Osteoblast (primary cell): ENCODE measurements at regions not wholly inside any gene's neighbourhood (a gene's known extent, or its start where the extent isn't known, plus 50 kb on each side); places are given as distances from the start of the nearest gene placed in this dataset.

Experiments
- DNase-seq: peaks from one replicate; pipeline ENCODE4 v3.0.0; 2011; ENCODE audit warnings: low spot score, mixed read lengths; ENCODE audit not compliant: insufficient read length; ENCODE audit errors: missing footprints
- H2AFZ ChIP-seq: 2 replicates; pipeline ENCODE4 v1.6.0; 2011; ENCODE audit warnings: mild to moderate bottlenecking, low read length
- H3K27ac ChIP-seq: 2 replicates; pipeline ENCODE4 v1.5.1; 2011; ENCODE audit warnings: mild to moderate bottlenecking, low read depth, low read length, moderate library complexity
- H3K27me3 ChIP-seq: 2 replicates; pipeline ENCODE4 v1.6.0; 2012; ENCODE audit warnings: mild to moderate bottlenecking, control low read depth, inconsistent platforms, low read length, moderate library complexity; ENCODE audit not compliant: insufficient read depth
- H3K36me3 ChIP-seq: 2 replicates; pipeline ENCODE4 v1.5.1; 2011; ENCODE audit warnings: mild to moderate bottlenecking, low read length, control low read depth, moderate library complexity; ENCODE audit not compliant: insufficient read depth
- H3K4me1 ChIP-seq: 2 replicates; pipeline ENCODE4 v1.5.1; 2011; ENCODE audit warnings: mild to moderate bottlenecking, low read length, control low read depth, moderate library complexity; ENCODE audit not compliant: insufficient read depth
- H3K4me2 ChIP-seq: 2 replicates; pipeline ENCODE4 v1.6.0; 2011; ENCODE audit warnings: mild to moderate bottlenecking, low read length; ENCODE audit not compliant: insufficient read depth
- H3K4me3 ChIP-seq: fragments of 200-600 bp; sonication (generic); 3 replicates; pipeline ENCODE4 v1.5.1; 2012; ENCODE audit warnings: mild to moderate bottlenecking, low read length, inconsistent platforms; ENCODE audit not compliant: insufficient read depth
- H3K79me2 ChIP-seq: 2 replicates; pipeline ENCODE4 v1.6.0; 2012; ENCODE audit warnings: mild to moderate bottlenecking, low read length, control low read depth, inconsistent platforms; ENCODE audit not compliant: insufficient read depth
- H3K9me3 ChIP-seq: 2 replicates; pipeline ENCODE4 v1.5.1; 2011; ENCODE audit warnings: low read depth, low read length, control low read depth
- H4K20me1 ChIP-seq: 2 replicates; pipeline ENCODE4 v1.6.0; 2012; ENCODE audit warnings: mild to moderate bottlenecking, low read length, control low read depth; ENCODE audit not compliant: insufficient read depth
- CTCF ChIP-seq: IDR thresholded peaks from 2 replicates; pipeline ENCODE4 v1.5.1; 2011; ENCODE audit warnings: mild to moderate bottlenecking, low read depth, low read length, moderate library complexity; ENCODE audit errors: extremely low read depth

- no peak overlapping the region for H3K4me3 ChIP-seq
- no peak overlapping the region for H3K27ac ChIP-seq
- H3K4me2 ChIP-seq, result no peak overlapping the region
- no peaks in the 10 kb centered on the region for H3K9me3 ChIP-seq
- no peak overlapping the region for H2AFZ ChIP-seq
- no peaks in the 10 kb centered on the region for H3K36me3 ChIP-seq
- no peaks in the 10 kb centered on the region for H3K4me1 ChIP-seq
- TF ChIP-seq CTCF, result no peak
- H3K79me2 ChIP-seq, result no peaks in the 10 kb centered on the region
- no peaks in the 10 kb centered on the region for H4K20me1 ChIP-seq
- DNase-seq, result no peak
- H3K27me3 ChIP-seq, result no peaks in the 10 kb centered on the region
These were observed 220.6 kb upstream of the BTBD3 start for GRCh38 chr20:11697055-11697454.

- Histone ChIP-seq H3K4me1 (no peaks in the 10 kb centered on the region), H3K4me3 (no peak overlapping the region), H4K20me1 (no peaks in the 10 kb centered on the region), H3K27ac (no peak overlapping the region), H3K27me3 (no peaks in the 10 kb centered on the region), H2AFZ (no peak overlapping the region), H3K4me2 (no peak overlapping the region), H3K36me3 (no peaks in the 10 kb centered on the region), H3K9me3 (no peaks in the 10 kb centered on the region), H3K79me2 (no peaks in the 10 kb centered on the region)
- DNase-seq, result no peak
- TF ChIP-seq CTCF, result no peak
These were observed 220.0 kb upstream of the BTBD3 start for GRCh38 chr20:11697646-11698045.

- H3K4me3 ChIP-seq, result no peak overlapping the region
- no peak overlapping the region for H3K4me2 ChIP-seq
- TF ChIP-seq CTCF, result no peak
- H4K20me1 ChIP-seq, result no peaks in the 10 kb centered on the region
- H3K27me3 ChIP-seq, result no peaks in the 10 kb centered on the region
- H3K79me2 ChIP-seq, result no peaks in the 10 kb centered on the region
- H3K36me3 ChIP-seq, result no peaks in the 10 kb centered on the region
- no peaks in the 10 kb centered on the region for H3K9me3 ChIP-seq
- no peak overlapping the region for H2AFZ ChIP-seq
- H3K27ac ChIP-seq, result no peak overlapping the region
- no peak for DNase-seq
- no peaks in the 10 kb centered on the region for H3K4me1 ChIP-seq
These were observed 219.6 kb upstream of the BTBD3 start for GRCh38 chr20:11698124-11698523.

- Histone ChIP-seq H3K4me3 (no peak overlapping the region), H3K4me1 (no peaks in the 10 kb centered on the region), H4K20me1 (no peaks in the 10 kb centered on the region), H3K27me3 (no peaks in the 10 kb centered on the region), H3K9me3 (no peaks in the 10 kb centered on the region), H3K36me3 (no peaks in the 10 kb centered on the region), H3K4me2 (no peak overlapping the region), H2AFZ (no peak overlapping the region), H3K79me2 (no peaks in the 10 kb centered on the region), H3K27ac (no peak overlapping the region)
- DNase-seq, result no peak
- TF ChIP-seq CTCF, result no peak
These were observed 216.9 kb upstream of the BTBD3 start for GRCh38 chr20:11700831-11701230.
